ENCODE measurements at regions not wholly inside any gene's neighbourhood (a gene's known extent, or its start where the extent isn't known, plus 50 kb on each side); places are given as distances from the start of the nearest gene placed in this dataset.

GRCh38 chr9:78678877-78679276, 382.0 kb downstream of the PSAT1 start:
- TF ChIP-seq CTCF (IDR thresholded peaks at IDR 0.05) (no peak), POLR2A (IDR thresholded peaks at IDR 0.05) (no peak), EP300 (IDR thresholded peaks at IDR 0.05) (no peak)
